ENCODE measurements at regions not wholly inside any gene's neighbourhood (a gene's known extent, or its start where the extent isn't known, plus 50 kb on each side); places are given as distances from the start of the nearest gene placed in this dataset.

- Histone ChIP-seq H3K4me2 (ENCODE audit: insufficient read depth, insufficient read length, low read length) (peak overlapping the region; percentile 89), H4K20me1 (ENCODE audit: control insufficient read depth, insufficient read depth, insufficient read length) (peaks cover 2% of the 10 kb centered on the region), H3K9me3 (ENCODE audit: control insufficient read depth, low read depth, low read length) (no peaks in the 10 kb centered on the region), H2BK120ac (ENCODE audit: low read depth, low read length, poor library complexity, severe bottlenecking) (no peak overlapping the region), H3K79me1 (ENCODE audit: insufficient read depth, low read depth, low read length, poor library complexity, severe bottlenecking) (no peaks in the 10 kb centered on the region), H3K18ac (ENCODE audit: insufficient read length, low read depth, low read length) (peak overlapping the region; percentile 73), H4K91ac (ENCODE audit: insufficient read length, low read depth, low read length) (no peak overlapping the region), H3K27me3 (ENCODE audit: insufficient read depth, low read length) (no peaks in the 10 kb centered on the region), H3K79me2 (ENCODE audit: insufficient read depth, low read length) (no peaks in the 10 kb centered on the region), H3K14ac (ENCODE audit: insufficient read depth, low read length) (peak overlapping the region; percentile 90), H2BK15ac (ENCODE audit: low read depth, low read length) (no peak overlapping the region), H3K9ac (ENCODE audit: extremely low read depth, insufficient read length, low read length) (peak overlapping the region; percentile 88), H4K8ac (replicated peaks; ENCODE audit: insufficient read length, low read depth, low read length) (peak overlapping the region; percentile 38), H2BK5ac (ENCODE audit: insufficient read length, low read length) (peak overlapping the region; percentile 62), H2BK20ac (ENCODE audit: low read depth, low read length, poor library complexity, severe bottlenecking) (no peak overlapping the region), H3K27ac (ENCODE audit: insufficient read length, low read depth, low read length) (peak overlapping the region; percentile 99), H2AFZ (ENCODE audit: low read length) (no peak overlapping the region), H4K5ac (ENCODE audit: insufficient read length, low read depth, low read length) (no peak overlapping the region), H3K56ac (ENCODE audit: insufficient read length, low read depth, low read length) (no peak overlapping the region), H2AK5ac (ENCODE audit: insufficient read length, low read length) (no peak overlapping the region), H3T11ph (ENCODE audit: low read length) (no peak overlapping the region), H3K4me1 (ENCODE audit: insufficient read depth, low read length) (no peaks in the 10 kb centered on the region), H3K4ac (ENCODE audit: low read depth, low read length) (no peak overlapping the region), H2BK12ac (ENCODE audit: insufficient read length, low read depth, low read length) (no peak overlapping the region), H3K23me2 (ENCODE audit: insufficient read length, low read depth, low read length, poor library complexity, severe bottlenecking) (peaks cover 11% of the 10 kb centered on the region), H3K23ac (ENCODE audit: insufficient read length, low read depth, low read length) (no peak overlapping the region)
- H3K4me1 Mint-ChIP-seq = peaks cover 23 to 35% of the 10 kb centered on the region in 2 experiments
- DNase-seq = peak; percentile 82
- TF ChIP-seq CTCF (conservative IDR thresholded peaks at IDR 0.05) = no peak
- H3K36me3 Mint-ChIP-seq (ENCODE audit: insufficient read depth in 1 of 3, low read depth in 3 of 3) = no peaks in the 10 kb centered on the region
- H3K27ac Mint-ChIP-seq = no peak overlapping the region
- WGBS (ENCODE audit: extremely low coverage, insufficient read length, low lambda C conversion rate) = no CpG with 5 or more reads among the region's 22 CpGs
- H3K9me3 Mint-ChIP-seq = no peaks in the 10 kb centered on the region
- no peak overlapping the region for H3K4me3 Mint-ChIP-seq
- H3K27me3 Mint-ChIP-seq (ENCODE audit: low read depth) = no peaks in the 10 kb centered on the region; the same call in 1 of the 2 replicates
Measured at GRCh38 chr6:26216359-26216885, 129.2 kb downstream of the HFE start.

Data from H9 (cell line).